Lower leg skin (tissue), 4 donors: ENCODE measurements at regions not wholly inside any gene's neighbourhood (a gene's known extent, or its start where the extent isn't known, plus 50 kb on each side); places are given as distances from the start of the nearest gene placed in this dataset.

ENCODE experiments used
- DNase-seq, 2 donors: peaks; one replicate each; pipeline ENCODE4 v3.0.0-alpha.2; 2019; ENCODE audit warnings: low spot score in 2 of 2
- H3K4me3 ChIP-seq: fragments of 200-600 bp; sonication (generic); 2 replicates; pipeline ENCODE4 v1.5.1; 2017; ENCODE audit warnings: mild to moderate bottlenecking, low read depth; ENCODE audit not compliant: poor library complexity, severe bottlenecking
- CTCF ChIP-seq, 3 donors: fragments of 450-650 bp; IDR thresholded peaks; one replicate each; pipeline ENCODE4 v1.5.1; 2016; ENCODE audit warnings: antibody characterized with exemption in 3 of 3, mild to moderate bottlenecking in 3 of 3, moderate library complexity in 2 of 3
- POLR2A ChIP-seq, 2 donors: fragments of 450-650 bp; IDR thresholded peaks; one replicate each; pipeline ENCODE4 v1.6.1; 2016 to 2017; ENCODE audit warnings: antibody characterized with exemption in 2 of 2, mild to moderate bottlenecking in 1 of 2, moderate library complexity in 1 of 2
- WGBS, 2 donors: methylation state at CpG; one replicate each; pipeline ENCODE4 v1.1.5; 2018; 5-methylcytosine and 5-hydroxymethylcytosine counted together
- intact Hi-C: fragments of 100-400 bp; cut with DNase I; formaldehyde crosslinking; loops from one replicate; pipeline ENCODE4 v1.15.0; 2023; ENCODE audit warnings: low total_unique reads

DNA sequence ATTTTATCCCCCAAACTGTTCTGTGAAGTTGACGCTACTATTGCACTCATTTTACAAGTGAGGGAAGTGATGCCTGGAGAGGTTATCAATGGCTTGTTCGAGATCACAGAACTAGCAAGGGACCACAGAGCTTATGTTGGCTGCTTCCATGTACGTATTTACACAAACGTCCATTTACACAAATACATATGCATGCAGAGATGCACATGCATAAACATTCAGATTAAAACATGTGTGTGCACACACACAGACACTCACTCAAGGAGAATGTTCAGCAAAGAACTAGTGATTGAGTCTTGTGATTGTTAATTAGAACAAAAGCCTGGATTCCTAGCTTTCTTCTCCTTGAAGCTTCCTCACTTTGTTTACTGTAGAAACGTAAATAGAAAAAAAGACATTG lies 321.5 kb upstream of the CHD6 start:
- 79 to 81% methylated on average over 5 of the region's 5 CpGs for WGBS, 2 donors
- TF ChIP-seq CTCF (IDR thresholded peaks at IDR 0.05), result no peak
- no peak for TF ChIP-seq POLR2A (IDR thresholded peaks at IDR 0.05)
- intact Hi-C loops, result no loop called here
- DNase-seq, result no peak
- no peak overlapping the region for H3K4me3 ChIP-seq

GRCh38 chr20:41938353-41938752 lies 320.2 kb upstream of the CHD6 start:
- TF ChIP-seq CTCF (IDR thresholded peaks at IDR 0.05), result no peak
- no peak for TF ChIP-seq POLR2A (IDR thresholded peaks at IDR 0.05)

GRCh38 chr20:41935259-41935791 lies 317.1 kb upstream of the CHD6 start:
- WGBS, 2 donors, result 70 to 72% methylated on average over 4 of the region's 4 CpGs
- H3K4me3 ChIP-seq, result no peak overlapping the region
- intact Hi-C loops, result no loop called here
- no peak for TF ChIP-seq CTCF (IDR thresholded peaks at IDR 0.05)
- TF ChIP-seq POLR2A (IDR thresholded peaks at IDR 0.05), result no peak
- no peak for DNase-seq

More at GRCh38 chr20:41938353-41938752, 320.2 kb upstream of the CHD6 start:
- 43% methylated on average over 2 of the region's 2 CpGs for WGBS, 2 donors
- intact Hi-C loops, result no loop called here
- DNase-seq, result no peak
- no peak overlapping the region for H3K4me3 ChIP-seq

DNA sequence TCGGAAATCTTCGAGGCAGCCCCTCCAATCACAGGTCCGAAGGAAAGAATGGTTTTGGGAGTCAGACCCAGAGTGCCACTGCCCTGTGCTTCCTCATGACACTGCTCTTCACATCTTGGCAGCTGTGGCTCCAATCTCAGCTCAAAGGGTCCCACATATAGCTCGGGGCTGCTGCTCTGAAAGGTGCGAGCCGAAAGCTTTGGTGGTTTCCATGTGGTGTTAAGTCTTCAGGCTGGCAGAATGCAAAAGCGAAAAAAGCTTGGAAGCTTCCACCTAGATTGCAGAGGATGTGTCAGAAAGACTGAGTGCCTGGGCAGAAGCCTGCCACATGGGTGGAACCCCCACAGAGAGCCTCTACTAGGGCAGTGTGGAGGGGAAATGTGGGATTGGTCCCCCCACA lies 314.3 kb upstream of the CHD6 start:
- 80 to 81% methylated on average over 7 of the region's 7 CpGs for WGBS, 2 donors
- no peak for DNase-seq
- TF ChIP-seq CTCF (IDR thresholded peaks at IDR 0.05) (no peak), POLR2A (IDR thresholded peaks at IDR 0.05) (no peak)
- intact Hi-C loops, result no loop called here
- H3K4me3 ChIP-seq, result no peak overlapping the region

- no peak overlapping the region for H3K4me3 ChIP-seq
- DNase-seq, result no peak
- 42 to 52% methylated on average over 2 of the region's 2 CpGs for WGBS, 2 donors
- no peak for TF ChIP-seq POLR2A (IDR thresholded peaks at IDR 0.05)
- TF ChIP-seq CTCF (IDR thresholded peaks at IDR 0.05), result no peak
- intact Hi-C loops, result no loop called here
Measured at GRCh38 chr20:41927655-41928054, 309.5 kb upstream of the CHD6 start.

DNA sequence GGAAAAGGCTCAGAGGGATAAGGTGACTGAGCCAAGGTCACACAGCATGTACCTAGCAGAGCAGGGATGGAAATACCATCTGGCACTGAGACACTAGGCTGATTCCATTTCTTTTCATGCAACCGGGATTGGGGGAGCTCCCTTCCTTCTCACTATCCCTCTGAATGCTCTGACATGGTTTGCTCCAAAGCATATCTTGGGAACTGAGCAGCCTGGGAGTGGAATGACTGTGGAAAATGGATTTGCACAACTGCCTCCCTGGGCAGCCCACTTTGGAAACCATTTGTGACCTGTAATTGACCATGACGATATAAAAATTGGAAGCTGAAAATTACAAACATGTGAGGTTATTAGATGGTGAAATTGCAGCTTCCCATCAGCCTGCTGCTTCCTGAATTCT lies 309.0 kb upstream of the CHD6 start:
- no peak for TF ChIP-seq CTCF (IDR thresholded peaks at IDR 0.05)
- no peak for TF ChIP-seq POLR2A (IDR thresholded peaks at IDR 0.05)
- no peak for DNase-seq
- intact Hi-C loops, result no loop called here
- WGBS, 2 donors, result 47 to 66% methylated on average over 2 of the region's 2 CpGs
- H3K4me3 ChIP-seq, result no peak overlapping the region
